HepG2 (cell line): ENCODE measurements at regions not wholly inside any gene's neighbourhood (a gene's known extent, or its start where the extent isn't known, plus 50 kb on each side); places are given as distances from the start of the nearest gene placed in this dataset.

ENCODE experiments used
- ATAC-seq: fragments of 200-7000 bp; cut with Tn5 transposase; 3 replicates; pipeline ENCODE4 v1.9.1; 2020; ENCODE audit warnings: mild to moderate bottlenecking, moderate library complexity
- BruUV-seq: library from RNA; stranded (reverse); fragments of 400-500 nt; replicated peaks from 2 replicates; lab custom pipeline; 2021; lab: Mats Ljungman, UMichigan
- CTCF ChIA-PET: fragments of 300-600 bp; formaldehyde crosslinking; extraction: SDS; loops from one replicate; lab custom pipeline; 2021; ENCODE audit warnings: low total read pairs, inconsistent platforms, low intra/inter-chr PET ratio; lab: Yijun Ruan, JAX
- POLR2A ChIA-PET: fragments of 350-600 bp; sonication (Branson Sonifier 250); formaldehyde crosslinking; loops from one replicate; lab custom pipeline; 2020; ENCODE audit warnings: antibody characterized with exemption, inconsistent platforms; lab: Yijun Ruan, JAX
- DNase-seq: peaks from one replicate; pipeline ENCODE4 v3.0.0-alpha.2; 2015; ENCODE audit warnings: low spot score
- FAIRE-seq: peaks from 3 replicates; lab custom pipeline; 2011; peaks lifted over from hg19 to GRCh38; lab: Jason Lieb, UNC
- H2AFZ ChIP-seq: one replicate; pipeline ENCODE4 v1.6.1; 2011; ENCODE audit warnings: low read length, inconsistent platforms
- H3K27ac ChIP-seq: fragments of 300-600 bp; 3 replicates; pipeline ENCODE4 v1.8.0; 2011; ENCODE audit warnings: mixed run types, mild to moderate bottlenecking, mixed read lengths, low read length, inconsistent platforms; ENCODE audit not compliant: insufficient read depth; ENCODE audit errors: extremely low read length
- H3K27me3 ChIP-seq, 2 experiments: fragments of 200-600 bp in 1 of 2; 2 replicates in 1 of 2; 3 replicates in 1 of 2; pipeline versions ENCODE4 v1.6.0 to v1.8.0; 2011; ENCODE audit warnings: low read length in 2 of 2, mild to moderate bottlenecking in 2 of 2, moderate library complexity in 2 of 2, inconsistent platforms in 1 of 2; ENCODE audit not compliant: insufficient read depth in 2 of 2, control insufficient read depth in 1 of 2
- H3K36me3 ChIP-seq, 2 experiments: fragments of 200-600 bp in 1 of 2; replicated peaks in 1 of 2; 2 replicates in 1 of 2; 3 replicates in 1 of 2; pipeline versions ENCODE4 v1.5.1 to v1.8.0; 2011; ENCODE audit warnings: low read length in 2 of 2, inconsistent platforms in 1 of 2; ENCODE audit not compliant: insufficient read depth in 2 of 2, control insufficient read depth in 1 of 2
- H3K4me1 ChIP-seq: 2 replicates; pipeline ENCODE4 v1.5.1; 2012; ENCODE audit warnings: low read length, inconsistent platforms; ENCODE audit not compliant: insufficient read depth
- H3K4me2 ChIP-seq: 2 replicates; pipeline ENCODE4 v1.6.0; 2011; ENCODE audit warnings: low read depth, low read length, inconsistent platforms
- H3K4me3 ChIP-seq, 3 experiments: fragments of 200-600 bp in 1 of 3; sonication (generic), shearing (Covaris generic) in 1 of 3; replicated peaks in 1 of 3; 2 replicates each; pipeline ENCODE4 v1.5.1; 2011 to 2016; ENCODE audit warnings: low read length in 3 of 3, inconsistent platforms in 2 of 3, low read depth in 2 of 3, mild to moderate bottlenecking in 2 of 3, control low read depth in 1 of 3, mixed read lengths in 1 of 3; ENCODE audit not compliant: insufficient read depth in 1 of 3
- H3K79me2 ChIP-seq: one replicate; pipeline ENCODE4 v1.6.1; 2011; ENCODE audit warnings: low read length, inconsistent platforms; ENCODE audit not compliant: insufficient read depth
- H3K9ac ChIP-seq: 2 replicates; pipeline ENCODE4 v1.6.0; 2011; ENCODE audit warnings: mild to moderate bottlenecking, low read depth, low read length, inconsistent platforms; ENCODE audit not compliant: insufficient read depth
- H3K9me3 ChIP-seq: 2 replicates; pipeline ENCODE4 v1.5.1; 2012; ENCODE audit warnings: mild to moderate bottlenecking, low read length
- H4K20me1 ChIP-seq: 2 replicates; pipeline ENCODE4 v1.6.0; 2011; ENCODE audit warnings: inconsistent platforms, mild to moderate bottlenecking, low read length, moderate library complexity; ENCODE audit not compliant: insufficient read depth
- AHR ChIP-seq: IDR thresholded peaks from 2 replicates; pipeline ENCODE4 v1.6.1; 2018; ENCODE audit warnings: missing genetic modification reagents, missing compliant biosample characterization
- RFXANK ChIP-seq: IDR thresholded peaks from 2 replicates; pipeline ENCODE4 v1.6.1; 2016
- STAG1 ChIP-seq: sonication (generic); formaldehyde crosslinking; IDR thresholded peaks from 2 replicates; pipeline ENCODE4 v1.4.0; 2020; ENCODE audit warnings: missing genetic modification reagents
- ZNF598 ChIP-seq: sonication (generic); formaldehyde crosslinking; IDR thresholded peaks from 2 replicates; pipeline ENCODE4 v1.5.1; 2020; ENCODE audit warnings: mild to moderate bottlenecking, missing genetic modification reagents, borderline replicate concordance
- WGBS: methylation state at CpG from one replicate; pipeline ENCODE4 v1.1.6; 2017; ENCODE audit warnings: low lambda C conversion rate; 5-methylcytosine and 5-hydroxymethylcytosine counted together
- in situ Hi-C: cut with HindIII; loops from 2 replicates; pipeline ENCODE4 v1.10.0; 2017; ENCODE audit warnings: low pct_unique_long_range_greater_than_20kb; ENCODE audit not compliant: extremely low pct_ligation_motif_present
- intact Hi-C: fragments of 100-400 bp; cut with micrococcal nuclease; formaldehyde crosslinking; loops from one replicate; pipeline ENCODE4 v1.10.0; 2022; ENCODE audit not compliant: unreplicated experiment
- TF ChIP-seq, protein P1 (sequence below): sonication (generic); formaldehyde crosslinking; conservative IDR thresholded peaks from 2 replicates; pipeline ENCODE4 v1.8.0; 2022; ENCODE audit warnings: low read depth, missing genetic modification reagents
- TF ChIP-seq, protein P2 (sequence below): IDR thresholded peaks from 2 replicates; pipeline ENCODE4 v1.6.1; 2016; ENCODE audit warnings: low read depth, missing genetic modification reagents, missing compliant biosample characterization
- TF ChIP-seq, protein P3 (sequence below): sonication (generic); formaldehyde crosslinking; IDR thresholded peaks from 2 replicates; pipeline ENCODE4 v1.5.0; 2020; ENCODE audit warnings: mild to moderate bottlenecking, missing genetic modification reagents, moderate library complexity
- TF ChIP-seq, protein P4 (sequence below): IDR thresholded peaks from 2 replicates; pipeline ENCODE4 v1.6.1; 2016; ENCODE audit warnings: low read depth

DNA sequence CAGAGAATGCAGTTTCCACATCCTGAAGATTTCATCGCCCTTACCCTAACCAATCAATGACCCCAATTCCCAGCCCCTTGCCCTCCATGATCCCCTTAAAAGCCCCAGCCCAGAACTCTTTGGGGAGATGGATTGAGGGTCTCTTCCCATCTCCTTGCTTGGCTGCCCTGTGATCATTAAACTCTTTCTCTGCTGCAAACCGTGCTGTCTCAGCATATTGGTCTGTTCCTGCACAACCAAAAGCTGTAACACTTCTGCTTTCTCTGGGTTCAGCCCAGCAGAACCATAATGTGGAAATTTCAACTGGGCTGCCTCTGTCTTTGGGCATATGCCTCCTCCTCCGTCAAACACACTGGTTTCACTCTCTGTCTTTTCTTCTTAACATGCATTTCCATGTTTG is 67.0 kb upstream of the NLRP1 start (continued):
- TF ChIP-seq, protein P1, sequence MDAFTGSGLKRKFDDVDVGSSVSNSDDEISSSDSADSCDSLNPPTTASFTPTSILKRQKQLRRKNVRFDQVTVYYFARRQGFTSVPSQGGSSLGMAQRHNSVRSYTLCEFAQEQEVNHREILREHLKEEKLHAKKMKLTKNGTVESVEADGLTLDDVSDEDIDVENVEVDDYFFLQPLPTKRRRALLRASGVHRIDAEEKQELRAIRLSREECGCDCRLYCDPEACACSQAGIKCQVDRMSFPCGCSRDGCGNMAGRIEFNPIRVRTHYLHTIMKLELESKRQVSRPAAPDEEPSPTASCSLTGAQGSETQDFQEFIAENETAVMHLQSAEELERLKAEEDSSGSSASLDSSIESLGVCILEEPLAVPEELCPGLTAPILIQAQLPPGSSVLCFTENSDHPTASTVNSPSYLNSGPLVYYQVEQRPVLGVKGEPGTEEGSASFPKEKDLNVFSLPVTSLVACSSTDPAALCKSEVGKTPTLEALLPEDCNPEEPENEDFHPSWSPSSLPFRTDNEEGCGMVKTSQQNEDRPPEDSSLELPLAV (CRISPR knock-in tag), result no peak
- TF ChIP-seq AHR (CRISPR knock-in tag), result no peak
- TF ChIP-seq, all 625 proteins: peak for 0

DNA sequence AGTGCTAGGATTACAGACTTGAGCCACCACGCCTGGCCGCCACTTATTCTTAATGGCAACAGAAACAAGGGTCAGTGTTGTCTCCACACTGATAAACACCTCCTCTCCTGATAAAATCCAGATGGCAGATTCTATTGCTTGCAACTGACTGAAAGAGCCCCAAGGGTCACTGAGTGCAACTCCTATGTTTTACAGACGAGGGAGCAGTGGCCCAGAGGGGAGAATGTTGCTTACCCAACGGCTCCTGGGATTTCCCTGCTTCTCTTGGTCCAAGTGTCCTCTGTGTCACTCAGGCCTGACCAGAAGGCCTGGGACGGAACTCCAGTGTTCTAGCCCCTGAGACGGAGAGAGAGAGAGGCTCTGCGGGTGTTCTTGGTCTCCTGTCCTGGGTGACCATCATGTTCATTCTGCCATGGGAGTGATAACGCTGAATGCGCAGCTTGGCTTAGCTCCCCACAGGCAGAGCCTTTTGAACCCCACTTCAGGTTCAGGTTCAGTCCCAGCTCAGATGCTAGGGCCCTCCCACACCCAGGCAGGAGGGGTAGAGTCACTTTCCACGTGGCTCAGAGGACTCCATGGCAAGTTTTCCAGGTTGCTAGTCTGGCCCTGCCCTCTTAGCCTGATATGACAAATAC is 77.3 kb upstream of the NLRP1 start:
- H3K4me2 ChIP-seq, result no peak overlapping the region
- no peak overlapping the region for H3K9ac ChIP-seq
- TF ChIP-seq, protein P2, sequence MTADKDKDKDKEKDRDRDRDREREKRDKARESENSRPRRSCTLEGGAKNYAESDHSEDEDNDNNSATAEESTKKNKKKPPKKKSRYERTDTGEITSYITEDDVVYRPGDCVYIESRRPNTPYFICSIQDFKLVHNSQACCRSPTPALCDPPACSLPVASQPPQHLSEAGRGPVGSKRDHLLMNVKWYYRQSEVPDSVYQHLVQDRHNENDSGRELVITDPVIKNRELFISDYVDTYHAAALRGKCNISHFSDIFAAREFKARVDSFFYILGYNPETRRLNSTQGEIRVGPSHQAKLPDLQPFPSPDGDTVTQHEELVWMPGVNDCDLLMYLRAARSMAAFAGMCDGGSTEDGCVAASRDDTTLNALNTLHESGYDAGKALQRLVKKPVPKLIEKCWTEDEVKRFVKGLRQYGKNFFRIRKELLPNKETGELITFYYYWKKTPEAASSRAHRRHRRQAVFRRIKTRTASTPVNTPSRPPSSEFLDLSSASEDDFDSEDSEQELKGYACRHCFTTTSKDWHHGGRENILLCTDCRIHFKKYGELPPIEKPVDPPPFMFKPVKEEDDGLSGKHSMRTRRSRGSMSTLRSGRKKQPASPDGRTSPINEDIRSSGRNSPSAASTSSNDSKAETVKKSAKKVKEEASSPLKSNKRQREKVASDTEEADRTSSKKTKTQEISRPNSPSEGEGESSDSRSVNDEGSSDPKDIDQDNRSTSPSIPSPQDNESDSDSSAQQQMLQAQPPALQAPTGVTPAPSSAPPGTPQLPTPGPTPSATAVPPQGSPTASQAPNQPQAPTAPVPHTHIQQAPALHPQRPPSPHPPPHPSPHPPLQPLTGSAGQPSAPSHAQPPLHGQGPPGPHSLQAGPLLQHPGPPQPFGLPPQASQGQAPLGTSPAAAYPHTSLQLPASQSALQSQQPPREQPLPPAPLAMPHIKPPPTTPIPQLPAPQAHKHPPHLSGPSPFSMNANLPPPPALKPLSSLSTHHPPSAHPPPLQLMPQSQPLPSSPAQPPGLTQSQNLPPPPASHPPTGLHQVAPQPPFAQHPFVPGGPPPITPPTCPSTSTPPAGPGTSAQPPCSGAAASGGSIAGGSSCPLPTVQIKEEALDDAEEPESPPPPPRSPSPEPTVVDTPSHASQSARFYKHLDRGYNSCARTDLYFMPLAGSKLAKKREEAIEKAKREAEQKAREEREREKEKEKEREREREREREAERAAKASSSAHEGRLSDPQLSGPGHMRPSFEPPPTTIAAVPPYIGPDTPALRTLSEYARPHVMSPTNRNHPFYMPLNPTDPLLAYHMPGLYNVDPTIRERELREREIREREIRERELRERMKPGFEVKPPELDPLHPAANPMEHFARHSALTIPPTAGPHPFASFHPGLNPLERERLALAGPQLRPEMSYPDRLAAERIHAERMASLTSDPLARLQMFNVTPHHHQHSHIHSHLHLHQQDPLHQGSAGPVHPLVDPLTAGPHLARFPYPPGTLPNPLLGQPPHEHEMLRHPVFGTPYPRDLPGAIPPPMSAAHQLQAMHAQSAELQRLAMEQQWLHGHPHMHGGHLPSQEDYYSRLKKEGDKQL (CRISPR knock-in tag), result no peak
- TF ChIP-seq, protein P3, sequence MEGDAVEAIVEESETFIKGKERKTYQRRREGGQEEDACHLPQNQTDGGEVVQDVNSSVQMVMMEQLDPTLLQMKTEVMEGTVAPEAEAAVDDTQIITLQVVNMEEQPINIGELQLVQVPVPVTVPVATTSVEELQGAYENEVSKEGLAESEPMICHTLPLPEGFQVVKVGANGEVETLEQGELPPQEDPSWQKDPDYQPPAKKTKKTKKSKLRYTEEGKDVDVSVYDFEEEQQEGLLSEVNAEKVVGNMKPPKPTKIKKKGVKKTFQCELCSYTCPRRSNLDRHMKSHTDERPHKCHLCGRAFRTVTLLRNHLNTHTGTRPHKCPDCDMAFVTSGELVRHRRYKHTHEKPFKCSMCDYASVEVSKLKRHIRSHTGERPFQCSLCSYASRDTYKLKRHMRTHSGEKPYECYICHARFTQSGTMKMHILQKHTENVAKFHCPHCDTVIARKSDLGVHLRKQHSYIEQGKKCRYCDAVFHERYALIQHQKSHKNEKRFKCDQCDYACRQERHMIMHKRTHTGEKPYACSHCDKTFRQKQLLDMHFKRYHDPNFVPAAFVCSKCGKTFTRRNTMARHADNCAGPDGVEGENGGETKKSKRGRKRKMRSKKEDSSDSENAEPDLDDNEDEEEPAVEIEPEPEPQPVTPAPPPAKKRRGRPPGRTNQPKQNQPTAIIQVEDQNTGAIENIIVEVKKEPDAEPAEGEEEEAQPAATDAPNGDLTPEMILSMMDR (CRISPR knock-in tag), result peak; percentile 22; the same call in 1 of the 2 replicates
- TF ChIP-seq, protein P4, sequence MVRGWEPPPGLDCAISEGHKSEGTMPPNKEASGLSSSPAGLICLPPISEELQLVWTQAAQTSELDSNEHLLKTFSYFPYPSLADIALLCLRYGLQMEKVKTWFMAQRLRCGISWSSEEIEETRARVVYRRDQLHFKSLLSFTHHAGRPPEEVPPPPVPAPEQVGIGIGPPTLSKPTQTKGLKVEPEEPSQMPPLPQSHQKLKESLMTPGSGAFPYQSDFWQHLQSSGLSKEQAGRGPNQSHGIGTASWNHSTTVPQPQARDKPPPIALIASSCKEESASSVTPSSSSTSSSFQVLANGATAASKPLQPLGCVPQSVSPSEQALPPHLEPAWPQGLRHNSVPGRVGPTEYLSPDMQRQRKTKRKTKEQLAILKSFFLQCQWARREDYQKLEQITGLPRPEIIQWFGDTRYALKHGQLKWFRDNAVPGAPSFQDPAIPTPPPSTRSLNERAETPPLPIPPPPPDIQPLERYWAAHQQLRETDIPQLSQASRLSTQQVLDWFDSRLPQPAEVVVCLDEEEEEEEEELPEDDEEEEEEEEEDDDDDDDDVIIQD (CRISPR knock-in tag), result no peak
- TF ChIP-seq STAG1 (CRISPR knock-in tag), result peak; percentile 15; the same call in 1 of the 2 replicates
- no peak for TF ChIP-seq RFXANK (CRISPR knock-in tag)
- TF ChIP-seq ZNF598, result no peak
- FAIRE-seq (no peak), ATAC-seq (peak; percentile 43; the same call in 2 of the 3 replicates), DNase-seq (no peak)
- intact Hi-C loops (no loop called here), in situ Hi-C loops (no loop called here)
- no peaks in the 10 kb centered on the region for H3K79me2 ChIP-seq
- BruUV-seq, result no TSS peak
- H3K27me3 ChIP-seq, result peaks cover 2 to 3% of the 10 kb centered on the region in 2 experiments; a peak in 3 of 5 replicates
- H2AFZ ChIP-seq, result no peak overlapping the region
- no peaks in the 10 kb centered on the region for H3K36me3 ChIP-seq
- POLR2A ChIA-PET, result no interaction called here
- WGBS, result 50% methylated on average over 4 of the region's 10 CpGs
- H3K9me3 ChIP-seq, result no peaks in the 10 kb centered on the region
- CTCF ChIA-PET, result no interaction called here
- no peaks in the 10 kb centered on the region for H4K20me1 ChIP-seq
- no peak overlapping the region for H3K27ac ChIP-seq
- H3K4me1 ChIP-seq, result no peaks in the 10 kb centered on the region
- no peak overlapping the region for H3K4me3 ChIP-seq
